Breast epithelium (tissue), 4 donors: ENCODE measurements at regions not wholly inside any gene's neighbourhood (a gene's known extent, or its start where the extent isn't known, plus 50 kb on each side); places are given as distances from the start of the nearest gene placed in this dataset.

Source experiments
- DNase-seq, 2 donors: peaks; one replicate each; pipeline ENCODE4 v3.0.0-alpha.2; 2019; ENCODE audit warnings: low spot score in 2 of 2
- H3K27ac ChIP-seq, 2 donors: fragments of 200-600 bp; sonication (generic) in 1 of 2; one replicate each; pipeline ENCODE4 v1.5.1; 2016 to 2019; ENCODE audit warnings: mild to moderate bottlenecking in 1 of 2
- H3K27me3 ChIP-seq, 2 donors: fragments of 200-600 bp; sonication (generic) in 1 of 2; one replicate each; pipeline versions ENCODE4 v1.5.1 to v1.6.0; 2017 to 2019; ENCODE audit warnings: control low read depth in 1 of 2, mild to moderate bottlenecking in 1 of 2
- H3K36me3 ChIP-seq: fragments of 200-600 bp; one replicate; pipeline ENCODE4 v1.5.1; 2019
- H3K4me1 ChIP-seq, 2 donors: fragments of 200-600 bp; sonication (generic); one replicate each; pipeline ENCODE4 v1.5.1; 2016 to 2019; ENCODE audit warnings: control low read depth in 1 of 2
- H3K4me3 ChIP-seq, 3 donors: fragments of 200-600 bp; sonication (generic); 1 replicate in 2 of 3; 2 replicates in 1 of 3; pipeline ENCODE4 v1.5.1; 2016 to 2019; ENCODE audit warnings: mild to moderate bottlenecking in 3 of 3, moderate library complexity in 2 of 3
- H3K9me3 ChIP-seq, 2 donors: fragments of 200-600 bp; sonication (generic) in 1 of 2; one replicate each; pipeline ENCODE4 v1.5.1; 2016 to 2019; ENCODE audit warnings: control low read depth in 1 of 2
- CTCF ChIP-seq, 3 donors: fragments of 450-650 bp; IDR thresholded peaks; one replicate each; pipeline ENCODE4 v1.5.1; 2016 to 2017; ENCODE audit warnings: antibody characterized with exemption in 3 of 3, mild to moderate bottlenecking in 3 of 3, moderate library complexity in 3 of 3
- POLR2A ChIP-seq: fragments of 450-650 bp; IDR thresholded peaks from one replicate; pipeline ENCODE4 v1.6.1; 2016; ENCODE audit warnings: antibody characterized with exemption, mild to moderate bottlenecking, moderate library complexity
- POLR2AphosphoS5 ChIP-seq, 3 donors: sonication (generic); formaldehyde crosslinking; IDR thresholded peaks; one replicate each; pipeline ENCODE4 v1.6.1; 2017; ENCODE audit warnings: antibody characterized with exemption in 3 of 3
- intact Hi-C: fragments of 100-400 bp; cut with DNase I; formaldehyde crosslinking; loops from one replicate; pipeline ENCODE4 v1.15.1; 2023; ENCODE audit warnings: low total_unique reads

- TF ChIP-seq POLR2AphosphoS5 (IDR thresholded peaks at IDR 0.05), result no peak
- no peak for TF ChIP-seq POLR2A
- TF ChIP-seq CTCF (IDR thresholded peaks at IDR 0.05), result peak; percentile 83 to 89 (median 86)
- H3K9me3 ChIP-seq, result no peaks in the 10 kb centered on the region
- H3K27ac ChIP-seq, result no peak overlapping the region
- no peak overlapping the region for H3K4me3 ChIP-seq
- no peaks in the 10 kb centered on the region for H3K4me1 ChIP-seq
- no peaks in the 10 kb centered on the region for H3K36me3 ChIP-seq
- H3K27me3 ChIP-seq, result no peaks in the 10 kb centered on the region
- no peak for DNase-seq
- intact Hi-C loops, result loop anchor here (5.0 kb wide), 1 partner anchor 152 kb away; no protein-coding TSS in a partner anchor
Observed at GRCh38 chr3:161423911-161424522, 52.7 kb upstream of the SPTSSB start.

- no peak overlapping the region for H3K4me3 ChIP-seq
- no peaks in the 10 kb centered on the region for H3K36me3 ChIP-seq
- TF ChIP-seq POLR2AphosphoS5 (IDR thresholded peaks at IDR 0.05) (no peak), POLR2A (no peak), CTCF (IDR thresholded peaks at IDR 0.05) (no peak)
- no peaks in the 10 kb centered on the region for H3K27me3 ChIP-seq
- no peaks in the 10 kb centered on the region for H3K9me3 ChIP-seq
- no peak overlapping the region for H3K27ac ChIP-seq
- DNase-seq, result no peak
- intact Hi-C loops, result loop anchor here (5.0 kb wide), 1 partner anchor 150 kb away; no protein-coding TSS in a partner anchor
- H3K4me1 ChIP-seq, result no peaks in the 10 kb centered on the region
Observed at GRCh38 chr3:161422171-161422700, 50.9 kb upstream of the SPTSSB start.
